SK-N-SH treated with all-trans-retinoic acid at 6 μM for 48 hours (cell line): ENCODE measurements at regions not wholly inside any gene's neighbourhood (a gene's known extent, or its start where the extent isn't known, plus 50 kb on each side); places are given as distances from the start of the nearest gene placed in this dataset.

Experiments
- BACH2 ChIP-seq: fragments of 250-450 bp; sonication (Bioruptor Pico); IDR thresholded peaks from 2 replicates; pipeline ENCODE4 v1.9.0; 2021; ENCODE audit warnings: mild to moderate bottlenecking, borderline replicate concordance
- GLIS3 ChIP-seq: fragments of 250-450 bp; sonication (Bioruptor Pico); IDR thresholded peaks from 2 replicates; pipeline ENCODE4 v1.5.0; 2020; ENCODE audit warnings: mild to moderate bottlenecking, moderate library complexity
- ISL1 ChIP-seq: fragments of 250-450 bp; sonication (Bioruptor Pico); IDR thresholded peaks from 2 replicates; pipeline ENCODE4 v2.1.2; 2022; ENCODE audit warnings: mild to moderate bottlenecking, moderate library complexity
- TCF4 ChIP-seq: fragments of 250-450 bp; sonication (Bioruptor Pico); IDR thresholded peaks from 2 replicates; pipeline ENCODE4 v1.8.0; 2021; ENCODE audit warnings: mild to moderate bottlenecking, moderate library complexity, borderline replicate concordance
- TOX ChIP-seq: fragments of 250-450 bp; sonication (Bioruptor Pico); IDR thresholded peaks from 2 replicates; pipeline ENCODE4 v1.8.0; 2021; ENCODE audit warnings: mild to moderate bottlenecking, moderate library complexity, borderline replicate concordance
- ZFP3 ChIP-seq: fragments of 250-450 bp; sonication (Bioruptor Pico); IDR thresholded peaks from 2 replicates; pipeline ENCODE4 v1.5.0; 2020; ENCODE audit warnings: mild to moderate bottlenecking, moderate library complexity
- ZFP30 ChIP-seq: fragments of 450-650 bp; formaldehyde crosslinking; IDR thresholded peaks from 2 replicates; pipeline ENCODE4 v1.5.0; 2022; ENCODE audit warnings: mild to moderate bottlenecking, moderate library complexity
- ZNF565 ChIP-seq: fragments of 450-650 bp; formaldehyde crosslinking; conservative IDR thresholded peaks from 2 replicates; pipeline ENCODE4 v1.5.0; 2020; ENCODE audit warnings: low read depth, mild to moderate bottlenecking, moderate library complexity
- ZNF70 ChIP-seq: fragments of 450-650 bp; formaldehyde crosslinking; IDR thresholded peaks from 2 replicates; pipeline ENCODE4 v1.5.0; 2020; ENCODE audit warnings: mild to moderate bottlenecking, moderate library complexity
- ZNF8 ChIP-seq: fragments of 450-650 bp; formaldehyde crosslinking; IDR thresholded peaks from 2 replicates; pipeline ENCODE4 v1.5.0; 2020; ENCODE audit warnings: mild to moderate bottlenecking, moderate library complexity
- TF ChIP-seq, protein P1 (sequence below): fragments of 250-450 bp; sonication (Bioruptor Pico); IDR thresholded peaks from 2 replicates; pipeline ENCODE4 v1.8.0; 2020; ENCODE audit warnings: mild to moderate bottlenecking, moderate library complexity, borderline replicate concordance
- TF ChIP-seq, protein P2 (sequence below): fragments of 250-450 bp; sonication (Bioruptor Pico); IDR thresholded peaks from 2 replicates; pipeline ENCODE4 v1.8.0; 2021; ENCODE audit warnings: low read depth, mild to moderate bottlenecking, moderate library complexity, borderline replicate concordance
- TF ChIP-seq, protein P3 (sequence below): fragments of 250-450 bp; sonication (Bioruptor Pico); IDR thresholded peaks from 2 replicates; pipeline ENCODE4 v1.5.1; 2020; ENCODE audit warnings: low read depth, mild to moderate bottlenecking, moderate library complexity

DNA sequence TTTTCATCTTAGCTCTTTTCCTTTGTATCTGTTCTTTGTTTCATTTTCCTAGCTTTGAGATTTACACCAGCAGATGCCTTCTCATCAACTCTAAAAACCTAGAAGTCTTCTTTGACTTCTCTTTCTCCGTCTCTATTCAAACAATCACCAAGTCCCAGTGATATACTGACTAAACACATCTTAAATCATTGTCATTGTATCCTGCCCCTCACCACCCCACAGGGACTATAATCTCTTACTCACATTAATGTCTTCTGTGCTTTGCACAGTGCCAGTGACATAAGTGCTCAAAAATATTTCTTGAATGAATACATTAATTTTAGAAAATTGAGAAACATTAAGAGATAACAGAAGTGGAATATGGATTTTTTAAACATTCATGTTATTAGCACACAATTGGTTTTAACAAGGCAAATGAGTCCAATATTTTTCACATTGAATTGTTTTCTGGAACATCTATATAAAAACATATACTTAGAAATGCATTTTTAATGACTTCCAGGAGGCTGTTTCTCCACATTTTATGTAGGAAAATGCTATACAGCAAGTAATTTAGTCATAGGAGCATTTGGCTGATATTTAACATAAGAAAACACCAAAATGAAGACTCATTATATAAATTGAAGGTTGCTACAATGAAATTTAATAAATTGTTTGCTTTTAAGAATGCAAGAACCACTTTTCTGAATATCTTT, 472.8 kb upstream of the PRICKLE1 start:
- TF ChIP-seq, protein P1, sequence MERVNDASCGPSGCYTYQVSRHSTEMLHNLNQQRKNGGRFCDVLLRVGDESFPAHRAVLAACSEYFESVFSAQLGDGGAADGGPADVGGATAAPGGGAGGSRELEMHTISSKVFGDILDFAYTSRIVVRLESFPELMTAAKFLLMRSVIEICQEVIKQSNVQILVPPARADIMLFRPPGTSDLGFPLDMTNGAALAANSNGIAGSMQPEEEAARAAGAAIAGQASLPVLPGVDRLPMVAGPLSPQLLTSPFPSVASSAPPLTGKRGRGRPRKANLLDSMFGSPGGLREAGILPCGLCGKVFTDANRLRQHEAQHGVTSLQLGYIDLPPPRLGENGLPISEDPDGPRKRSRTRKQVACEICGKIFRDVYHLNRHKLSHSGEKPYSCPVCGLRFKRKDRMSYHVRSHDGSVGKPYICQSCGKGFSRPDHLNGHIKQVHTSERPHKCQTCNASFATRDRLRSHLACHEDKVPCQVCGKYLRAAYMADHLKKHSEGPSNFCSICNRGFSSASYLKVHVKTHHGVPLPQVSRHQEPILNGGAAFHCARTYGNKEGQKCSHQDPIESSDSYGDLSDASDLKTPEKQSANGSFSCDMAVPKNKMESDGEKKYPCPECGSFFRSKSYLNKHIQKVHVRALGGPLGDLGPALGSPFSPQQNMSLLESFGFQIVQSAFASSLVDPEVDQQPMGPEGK (CRISPR knock-in tag), result no peak
- TF ChIP-seq ZNF565 (CRISPR knock-in tag) (no peak), ZNF70 (CRISPR knock-in tag) (no peak), ZFP30 (CRISPR knock-in tag) (no peak), ISL1 (CRISPR knock-in tag) (no peak), TOX (no peak), TCF4 (CRISPR knock-in tag) (no peak), ZFP3 (CRISPR knock-in tag) (no peak), ZNF8 (no peak), BACH2 (CRISPR knock-in tag) (no peak), GLIS3 (no peak)
- TF ChIP-seq, protein P2, sequence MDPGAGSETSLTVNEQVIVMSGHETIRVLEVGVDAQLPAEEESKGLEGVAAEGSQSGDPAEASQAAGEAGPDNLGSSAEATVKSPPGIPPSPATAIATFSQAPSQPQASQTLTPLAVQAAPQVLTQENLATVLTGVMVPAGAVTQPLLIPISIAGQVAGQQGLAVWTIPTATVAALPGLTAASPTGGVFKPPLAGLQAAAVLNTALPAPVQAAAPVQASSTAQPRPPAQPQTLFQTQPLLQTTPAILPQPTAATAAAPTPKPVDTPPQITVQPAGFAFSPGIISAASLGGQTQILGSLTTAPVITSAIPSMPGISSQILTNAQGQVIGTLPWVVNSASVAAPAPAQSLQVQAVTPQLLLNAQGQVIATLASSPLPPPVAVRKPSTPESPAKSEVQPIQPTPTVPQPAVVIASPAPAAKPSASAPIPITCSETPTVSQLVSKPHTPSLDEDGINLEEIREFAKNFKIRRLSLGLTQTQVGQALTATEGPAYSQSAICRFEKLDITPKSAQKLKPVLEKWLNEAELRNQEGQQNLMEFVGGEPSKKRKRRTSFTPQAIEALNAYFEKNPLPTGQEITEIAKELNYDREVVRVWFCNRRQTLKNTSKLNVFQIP (CRISPR knock-in tag), result no peak
- TF ChIP-seq, protein P3, sequence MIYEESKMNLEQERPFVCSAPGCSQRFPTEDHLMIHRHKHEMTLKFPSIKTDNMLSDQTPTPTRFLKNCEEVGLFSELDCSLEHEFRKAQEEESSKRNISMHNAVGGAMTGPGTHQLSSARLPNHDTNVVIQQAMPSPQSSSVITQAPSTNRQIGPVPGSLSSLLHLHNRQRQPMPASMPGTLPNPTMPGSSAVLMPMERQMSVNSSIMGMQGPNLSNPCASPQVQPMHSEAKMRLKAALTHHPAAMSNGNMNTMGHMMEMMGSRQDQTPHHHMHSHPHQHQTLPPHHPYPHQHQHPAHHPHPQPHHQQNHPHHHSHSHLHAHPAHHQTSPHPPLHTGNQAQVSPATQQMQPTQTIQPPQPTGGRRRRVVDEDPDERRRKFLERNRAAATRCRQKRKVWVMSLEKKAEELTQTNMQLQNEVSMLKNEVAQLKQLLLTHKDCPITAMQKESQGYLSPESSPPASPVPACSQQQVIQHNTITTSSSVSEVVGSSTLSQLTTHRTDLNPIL, result no peak
